ENCODE measurements at regions not wholly inside any gene's neighbourhood (a gene's known extent, or its start where the extent isn't known, plus 50 kb on each side); places are given as distances from the start of the nearest gene placed in this dataset.
"Not testable (repeated sequence)": the region's sequence is repeated elsewhere in the genome, so short reads cannot be mapped to it uniquely, and the experiment has no call there.

DNA sequence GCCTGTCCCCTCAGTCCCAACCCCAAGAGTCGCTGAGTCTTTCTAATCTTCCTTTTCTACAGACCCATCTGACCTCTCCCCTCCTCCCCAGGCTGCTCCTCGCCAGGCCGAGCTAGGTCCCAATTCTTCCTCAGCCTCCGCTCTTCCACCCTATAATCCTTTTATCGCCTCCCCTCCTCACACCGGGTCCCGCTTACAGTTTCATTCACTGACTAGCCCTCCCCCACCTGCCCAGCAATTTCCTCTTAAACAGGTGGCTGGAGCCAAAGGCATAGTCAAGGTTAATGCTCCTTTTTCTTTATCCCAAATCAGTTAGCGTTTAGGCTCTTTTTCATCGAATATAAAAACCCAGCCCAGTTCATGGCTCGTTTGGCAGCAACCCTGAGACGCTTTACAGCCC, 96.1 kb upstream of the OPCML start:
- TF ChIP-seq EZH2 (IDR thresholded peaks at IDR 0.05; ENCODE audit: borderline replicate concordance, low read length) = not testable (repeated sequence)
- TF ChIP-seq, protein P1, sequence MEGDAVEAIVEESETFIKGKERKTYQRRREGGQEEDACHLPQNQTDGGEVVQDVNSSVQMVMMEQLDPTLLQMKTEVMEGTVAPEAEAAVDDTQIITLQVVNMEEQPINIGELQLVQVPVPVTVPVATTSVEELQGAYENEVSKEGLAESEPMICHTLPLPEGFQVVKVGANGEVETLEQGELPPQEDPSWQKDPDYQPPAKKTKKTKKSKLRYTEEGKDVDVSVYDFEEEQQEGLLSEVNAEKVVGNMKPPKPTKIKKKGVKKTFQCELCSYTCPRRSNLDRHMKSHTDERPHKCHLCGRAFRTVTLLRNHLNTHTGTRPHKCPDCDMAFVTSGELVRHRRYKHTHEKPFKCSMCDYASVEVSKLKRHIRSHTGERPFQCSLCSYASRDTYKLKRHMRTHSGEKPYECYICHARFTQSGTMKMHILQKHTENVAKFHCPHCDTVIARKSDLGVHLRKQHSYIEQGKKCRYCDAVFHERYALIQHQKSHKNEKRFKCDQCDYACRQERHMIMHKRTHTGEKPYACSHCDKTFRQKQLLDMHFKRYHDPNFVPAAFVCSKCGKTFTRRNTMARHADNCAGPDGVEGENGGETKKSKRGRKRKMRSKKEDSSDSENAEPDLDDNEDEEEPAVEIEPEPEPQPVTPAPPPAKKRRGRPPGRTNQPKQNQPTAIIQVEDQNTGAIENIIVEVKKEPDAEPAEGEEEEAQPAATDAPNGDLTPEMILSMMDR (IDR thresholded peaks at IDR 0.05; ENCODE audit: low read length) = not testable (repeated sequence)
